ENCODE measurements at regions not wholly inside any gene's neighbourhood (a gene's known extent, or its start where the extent isn't known, plus 50 kb on each side); places are given as distances from the start of the nearest gene placed in this dataset.

GRCh38 chr4:189548484-189549125, 392.1 kb upstream of the FRG1 start:
- TF ChIP-seq POLR2A (IDR thresholded peaks at IDR 0.05) (no peak), EP300 (IDR thresholded peaks at IDR 0.05) (no peak)
- TF ChIP-seq, protein P1, sequence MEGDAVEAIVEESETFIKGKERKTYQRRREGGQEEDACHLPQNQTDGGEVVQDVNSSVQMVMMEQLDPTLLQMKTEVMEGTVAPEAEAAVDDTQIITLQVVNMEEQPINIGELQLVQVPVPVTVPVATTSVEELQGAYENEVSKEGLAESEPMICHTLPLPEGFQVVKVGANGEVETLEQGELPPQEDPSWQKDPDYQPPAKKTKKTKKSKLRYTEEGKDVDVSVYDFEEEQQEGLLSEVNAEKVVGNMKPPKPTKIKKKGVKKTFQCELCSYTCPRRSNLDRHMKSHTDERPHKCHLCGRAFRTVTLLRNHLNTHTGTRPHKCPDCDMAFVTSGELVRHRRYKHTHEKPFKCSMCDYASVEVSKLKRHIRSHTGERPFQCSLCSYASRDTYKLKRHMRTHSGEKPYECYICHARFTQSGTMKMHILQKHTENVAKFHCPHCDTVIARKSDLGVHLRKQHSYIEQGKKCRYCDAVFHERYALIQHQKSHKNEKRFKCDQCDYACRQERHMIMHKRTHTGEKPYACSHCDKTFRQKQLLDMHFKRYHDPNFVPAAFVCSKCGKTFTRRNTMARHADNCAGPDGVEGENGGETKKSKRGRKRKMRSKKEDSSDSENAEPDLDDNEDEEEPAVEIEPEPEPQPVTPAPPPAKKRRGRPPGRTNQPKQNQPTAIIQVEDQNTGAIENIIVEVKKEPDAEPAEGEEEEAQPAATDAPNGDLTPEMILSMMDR (IDR thresholded peaks at IDR 0.05) = no peak
